ENCODE measurements at regions not wholly inside any gene's neighbourhood (a gene's known extent, or its start where the extent isn't known, plus 50 kb on each side); places are given as distances from the start of the nearest gene placed in this dataset.
"Not testable (repeated sequence)": the region's sequence is repeated elsewhere in the genome, so short reads cannot be mapped to it uniquely, and the experiment has no call there.

DNA sequence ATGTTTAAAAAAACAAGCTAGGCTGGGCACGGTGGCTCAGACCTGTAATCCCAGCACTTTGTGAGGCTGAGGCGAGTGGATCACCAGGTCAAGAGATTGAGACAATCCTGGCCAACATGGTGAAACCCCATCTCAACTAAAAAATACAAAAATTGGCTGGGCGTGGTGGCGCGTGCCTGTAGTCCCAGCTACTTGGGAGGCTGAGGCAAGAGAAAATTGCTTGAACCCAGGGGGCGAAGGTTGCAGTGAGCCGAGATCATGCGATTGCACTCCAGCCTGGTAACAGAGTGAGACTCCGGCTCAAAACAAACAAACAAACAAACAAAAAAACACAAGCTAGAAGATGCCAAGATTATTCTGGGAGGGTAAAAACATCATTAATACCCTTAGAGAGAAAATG is 172.3 kb downstream of the AVL9 start:
- not testable (repeated sequence) for TF ChIP-seq POLR2A (IDR thresholded peaks at IDR 0.05; ENCODE audit: low read depth, low read length); POLR2AphosphoS5 (IDR thresholded peaks at IDR 0.05; ENCODE audit: low read depth, low read length); TAF1 (IDR thresholded peaks at IDR 0.05; ENCODE audit: borderline replicate concordance, low read depth, low read length)
